Dedifferentiated amniotic fluid mesenchymal stem cell (primary cell): ENCODE measurements at regions not wholly inside any gene's neighbourhood (a gene's known extent, or its start where the extent isn't known, plus 50 kb on each side); places are given as distances from the start of the nearest gene placed in this dataset.
"Not testable (repeated sequence)": the region's sequence is repeated elsewhere in the genome, so short reads cannot be mapped to it uniquely, and the experiment has no call there.

Experiments used
- DNase-seq: peaks from one replicate; pipeline ENCODE4 v3.0.0-alpha.2; 2016; ENCODE audit errors: extremely low spot score

DNA sequence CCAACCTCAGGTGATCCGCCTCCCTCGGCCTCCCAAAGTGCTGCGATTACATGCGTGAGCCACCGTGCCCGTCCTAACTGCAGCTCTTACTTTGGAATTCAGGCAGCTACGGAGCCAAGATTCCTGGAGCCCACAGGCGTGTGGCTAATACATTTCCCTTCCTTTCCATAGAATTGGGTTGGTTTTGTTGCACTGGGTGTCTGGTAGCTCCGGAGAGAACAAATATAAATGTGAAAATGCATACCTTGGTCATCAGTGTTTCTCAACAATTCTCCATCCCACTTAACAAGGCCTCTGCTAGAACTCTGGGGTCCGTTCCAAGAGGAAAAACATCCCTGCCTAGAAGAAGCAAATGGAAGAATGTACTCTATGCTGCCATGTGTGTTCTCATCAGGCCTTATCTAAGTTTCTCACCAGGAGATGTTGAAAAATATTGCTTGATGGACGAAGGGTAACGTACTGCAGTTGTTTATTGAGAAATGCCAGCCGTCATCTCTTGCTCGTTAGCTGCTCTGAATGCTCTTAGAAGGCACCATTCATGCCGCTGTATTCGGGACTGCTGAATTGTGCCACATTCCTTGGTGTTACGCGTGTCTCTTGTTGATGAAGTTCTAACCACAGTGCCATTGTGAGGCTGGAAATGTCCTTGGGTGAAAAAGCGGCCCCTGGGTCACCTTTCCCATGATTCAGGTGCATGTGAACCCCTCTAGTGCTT is 50.5 kb upstream of the CD99 start:
- no peak for DNase-seq

DNA sequence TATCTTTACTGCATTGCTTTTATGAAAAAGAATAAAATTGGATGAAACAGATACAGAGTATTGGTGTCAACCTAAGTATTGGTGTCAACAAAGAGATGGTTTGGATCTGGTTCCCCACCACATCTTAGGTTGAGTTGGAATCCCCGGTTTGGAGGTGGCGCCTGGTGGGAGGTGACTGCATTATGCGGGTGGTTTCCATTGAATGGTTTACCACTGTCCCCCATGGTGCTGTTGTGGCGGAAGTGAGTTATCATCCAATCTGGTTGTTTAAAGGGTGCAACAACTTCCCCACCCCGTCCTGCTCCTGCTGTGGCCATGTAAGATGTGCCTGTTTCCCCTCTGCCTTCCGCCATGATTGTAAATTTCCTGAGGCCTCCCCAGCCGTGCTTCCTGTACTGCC is 52.8 kb upstream of the CD99 start:
- no peak for DNase-seq

DNA sequence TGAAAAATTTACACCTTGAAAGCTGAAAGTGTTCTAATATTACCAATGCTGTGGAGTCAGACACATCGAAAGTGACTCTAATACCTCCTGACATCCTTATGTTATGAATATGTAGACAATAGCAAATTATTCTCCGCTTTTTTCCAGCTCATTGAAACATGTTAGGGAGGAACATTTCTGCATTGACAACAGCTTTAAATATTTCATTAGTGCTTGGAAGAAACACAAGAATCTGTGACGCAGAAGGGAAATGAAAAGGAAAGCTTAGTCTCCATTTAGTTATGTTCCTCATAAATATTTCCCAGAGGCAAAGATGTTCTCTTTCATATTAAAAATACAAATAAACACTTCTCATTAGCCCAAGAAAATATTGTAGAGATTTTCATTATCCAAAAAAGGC is 55.8 kb upstream of the CD99 start:
- no peak for DNase-seq

- no peak for DNase-seq
Measured at GRCh38 chrX:2632533-2633504, 58.3 kb upstream of the CD99 start.

- DNase-seq = no peak
Measured at GRCh38 chrX:2631743-2632532, 59.2 kb upstream of the CD99 start.

DNA sequence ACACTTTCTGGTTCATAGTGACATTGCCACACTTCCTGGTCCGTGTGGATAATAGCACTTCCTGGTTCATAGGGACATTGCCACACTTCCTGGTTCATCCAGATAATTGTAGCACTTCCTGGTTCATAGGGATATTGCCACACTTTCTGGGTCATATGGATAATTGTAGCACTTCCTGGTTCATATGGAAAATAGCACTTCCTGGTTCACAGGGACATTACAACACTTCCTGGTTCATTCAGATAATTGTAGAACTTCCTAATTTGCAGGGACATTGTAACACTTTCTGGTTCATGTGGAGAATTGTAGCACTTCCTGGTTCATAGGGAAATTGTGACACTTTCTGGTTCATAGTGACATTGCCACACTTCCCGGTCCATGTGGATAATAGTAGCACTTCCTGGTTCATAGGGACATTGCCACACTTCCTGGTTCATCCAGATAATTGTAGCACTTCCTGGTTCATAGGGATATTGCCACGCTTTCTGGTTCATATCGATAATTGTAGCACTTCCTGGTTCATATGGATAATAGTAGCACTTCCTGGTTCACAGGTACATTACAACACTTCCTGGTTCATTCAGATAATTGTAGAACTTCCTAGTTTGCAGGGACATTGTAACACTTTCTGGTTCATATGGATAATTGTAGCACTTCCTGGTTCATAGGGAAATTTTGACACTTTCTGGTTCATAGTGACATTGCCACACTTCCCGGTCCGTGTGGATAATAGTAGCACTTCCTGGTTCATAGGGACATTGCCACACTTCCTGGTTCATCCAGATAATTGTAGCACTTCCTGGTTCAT is 60.0 kb upstream of the CD99 start:
- DNase-seq = not testable (repeated sequence)

GRCh38 chrX:2630008-2630934 is 60.8 kb upstream of the CD99 start:
- DNase-seq = not testable (repeated sequence)

DNA sequence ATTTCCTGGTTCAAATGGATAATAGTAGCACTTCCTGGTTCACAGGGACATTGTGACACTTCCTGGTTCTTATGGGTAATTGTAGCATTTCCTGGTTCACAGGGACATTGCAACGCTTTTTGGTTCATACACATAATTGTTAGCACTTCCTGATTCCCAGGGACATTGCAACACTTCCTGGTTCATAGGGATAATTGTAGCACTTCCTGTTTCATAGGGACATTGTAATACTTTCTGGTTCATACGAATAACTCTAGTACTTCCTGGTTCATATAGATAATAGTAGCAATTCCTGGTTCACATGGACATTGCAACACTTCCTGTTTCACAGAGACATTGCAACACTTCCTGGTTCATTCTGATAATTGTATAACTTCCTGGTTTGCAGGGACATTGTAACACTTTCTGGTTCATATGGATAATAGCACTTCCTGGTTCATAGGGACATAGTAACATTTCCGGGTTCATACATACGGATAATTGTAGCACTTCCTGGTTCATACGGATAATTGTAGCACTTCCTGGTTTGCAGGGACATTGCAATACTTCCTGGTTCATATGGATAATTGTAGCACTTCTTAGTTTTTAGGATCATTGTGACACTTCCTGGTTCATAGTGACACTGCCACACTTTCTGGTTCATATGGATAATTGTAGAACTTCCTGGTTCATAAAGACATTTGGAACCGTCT is 61.6 kb upstream of the CD99 start:
- DNase-seq = no peak

GRCh38 chrX:2628751-2629315 is 62.3 kb upstream of the CD99 start:
- DNase-seq = no peak

DNA sequence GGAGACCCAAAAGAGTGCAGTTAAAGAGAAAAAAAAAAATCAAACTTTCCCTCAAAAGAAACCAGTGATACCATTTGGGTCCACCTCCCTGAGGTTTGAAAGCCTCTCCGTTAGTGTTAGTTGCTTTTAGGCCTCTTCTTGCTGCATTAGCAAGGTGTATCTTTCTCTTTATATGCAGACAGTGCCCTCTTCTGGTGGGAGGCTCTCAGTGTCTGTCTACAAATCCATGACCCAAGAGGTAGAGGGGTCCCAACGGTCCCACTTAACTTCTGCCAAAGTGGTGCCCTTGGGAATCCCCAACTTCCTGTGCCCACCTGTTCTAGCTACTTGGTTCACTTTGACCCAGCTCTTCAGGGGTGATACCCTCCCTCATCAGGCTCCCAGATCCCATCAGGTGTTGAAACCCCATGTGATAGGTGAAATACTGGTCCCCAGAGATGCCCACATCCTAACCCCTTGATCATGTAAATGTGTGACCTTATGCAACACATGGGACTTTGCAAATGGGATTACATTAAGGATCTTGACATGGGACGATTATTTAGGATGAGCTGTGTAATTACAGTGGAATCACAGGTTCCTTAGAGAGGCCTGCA is 63.7 kb upstream of the CD99 start:
- DNase-seq = no peak

DNA sequence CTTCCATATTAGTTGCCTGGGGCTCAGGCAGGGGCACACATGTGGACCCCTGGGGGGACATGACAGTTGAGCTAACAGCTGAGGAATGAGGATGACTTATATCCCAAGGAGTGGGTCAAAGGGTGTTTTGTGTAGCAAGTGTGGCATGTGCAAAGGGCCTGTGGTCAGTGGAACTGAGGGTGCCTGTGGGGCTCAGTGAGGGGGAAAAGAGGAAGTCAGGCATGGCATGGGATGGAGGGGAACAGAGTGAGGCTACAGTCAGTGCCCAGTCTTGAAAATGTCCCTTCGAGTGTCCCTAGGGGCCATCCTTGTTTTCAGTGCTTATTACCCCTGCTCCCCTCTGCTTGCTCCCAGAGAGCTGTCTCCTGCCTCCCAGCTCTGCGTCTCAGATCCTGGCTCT is 64.3 kb upstream of the CD99 start:
- no peak for DNase-seq

GRCh38 chrX:2620576-2620975 is 70.5 kb upstream of the CD99 start:
- no peak for DNase-seq

DNA sequence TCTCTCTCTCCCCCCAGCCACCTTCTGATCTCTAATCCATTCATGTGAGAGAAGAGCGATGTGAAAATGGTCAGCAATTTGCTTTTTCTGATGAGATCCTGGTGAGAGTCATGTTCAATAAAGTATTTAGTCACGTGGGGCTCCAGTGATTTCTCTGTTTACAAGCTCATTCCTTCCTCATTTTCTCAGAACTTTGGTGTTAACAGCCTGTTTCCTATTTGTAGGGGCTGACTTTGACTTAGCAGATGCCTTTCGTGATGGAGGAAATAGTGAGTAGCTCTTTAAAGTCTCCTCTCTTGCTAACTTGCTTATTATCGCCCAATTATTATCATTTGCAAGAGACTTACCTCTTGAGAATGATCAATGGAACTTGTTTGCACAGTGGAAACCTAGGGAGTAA is 72.6 kb upstream of the CD99 start:
- DNase-seq = no peak

GRCh38 chrX:2614911-2615310 is 76.2 kb upstream of the CD99 start:
- DNase-seq = peak; percentile 91

- DNase-seq = no peak
Measured at GRCh38 chrX:2610246-2611170, 80.6 kb upstream of the CD99 start.

- no peak for DNase-seq
Measured at GRCh38 chrX:2609431-2610238, 81.5 kb upstream of the CD99 start.
